ENCODE measurements at regions not wholly inside any gene's neighbourhood (a gene's known extent, or its start where the extent isn't known, plus 50 kb on each side); places are given as distances from the start of the nearest gene placed in this dataset.
"Not testable (repeated sequence)": the region's sequence is repeated elsewhere in the genome, so short reads cannot be mapped to it uniquely, and the experiment has no call there.

GRCh38 chr20:26216025-26216424, 519.4 kb upstream of the ZNF337 start:
- Histone ChIP-seq H3K4me2 (ENCODE audit: insufficient read depth, low read length) (no peak overlapping the region), H4K20me1 (ENCODE audit: insufficient read depth, low read length) (no peaks in the 10 kb centered on the region), H3K4me1 (ENCODE audit: insufficient read depth, low read length) (no peaks in the 10 kb centered on the region), H3K79me2 (ENCODE audit: insufficient read depth, low read length) (no peaks in the 10 kb centered on the region), H3K36me3 (ENCODE audit: insufficient read depth, low read length) (no peaks in the 10 kb centered on the region), H2AFZ (ENCODE audit: low read length) (no peak overlapping the region), H3K27ac (ENCODE audit: low read depth, low read length) (no peak overlapping the region), H3K9me3 (ENCODE audit: low read depth, low read length) (no peaks in the 10 kb centered on the region), H3K27me3 (ENCODE audit: insufficient read depth, low read length) (peaks cover 4% of the 10 kb centered on the region), H3K4me3 (ENCODE audit: insufficient read depth, low read length) (no peak overlapping the region)
- peak; percentile 21 for DNase-seq (ENCODE audit: insufficient read length, low spot score, missing footprints)
- TF ChIP-seq CTCF (IDR thresholded peaks at IDR 0.05; ENCODE audit: extremely low read depth, low read depth, low read length), result no peak

GRCh38 chr20:26214991-26215390, 518.3 kb upstream of the ZNF337 start:
- Histone ChIP-seq H3K4me1 (ENCODE audit: insufficient read depth, low read length) (no peaks in the 10 kb centered on the region), H3K4me2 (ENCODE audit: insufficient read depth, low read length) (no peak overlapping the region)
- DNase-seq (ENCODE audit: insufficient read length, low spot score, missing footprints), result no peak

GRCh38 chr20:26209171-26209941, 512.7 kb upstream of the ZNF337 start:
- Histone ChIP-seq H3K4me1 (ENCODE audit: insufficient read depth, low read length) (no peaks in the 10 kb centered on the region), H4K20me1 (ENCODE audit: insufficient read depth, low read length) (no peaks in the 10 kb centered on the region), H2AFZ (ENCODE audit: low read length) (no peak overlapping the region), H3K4me2 (ENCODE audit: insufficient read depth, low read length) (peak overlapping the region; percentile 32), H3K79me2 (ENCODE audit: insufficient read depth, low read length) (no peaks in the 10 kb centered on the region), H3K9me3 (ENCODE audit: low read depth, low read length) (no peaks in the 10 kb centered on the region), H3K27ac (ENCODE audit: low read depth, low read length) (no peak overlapping the region), H3K36me3 (ENCODE audit: insufficient read depth, low read length) (no peaks in the 10 kb centered on the region), H3K27me3 (ENCODE audit: insufficient read depth, low read length) (peaks cover 44% of the 10 kb centered on the region), H3K4me3 (ENCODE audit: insufficient read depth, low read length) (peak overlapping the region; percentile 35)
- peak; percentile 84 for DNase-seq (ENCODE audit: insufficient read length, low spot score, missing footprints)
- no peak for TF ChIP-seq CTCF (IDR thresholded peaks at IDR 0.05; ENCODE audit: extremely low read depth, low read depth, low read length)

More at GRCh38 chr20:26214991-26215390, 518.3 kb upstream of the ZNF337 start:
- Histone ChIP-seq H3K9me3 (ENCODE audit: low read depth, low read length) (no peaks in the 10 kb centered on the region), H3K79me2 (ENCODE audit: insufficient read depth, low read length) (no peaks in the 10 kb centered on the region), H3K36me3 (ENCODE audit: insufficient read depth, low read length) (no peaks in the 10 kb centered on the region), H4K20me1 (ENCODE audit: insufficient read depth, low read length) (no peaks in the 10 kb centered on the region), H3K27me3 (ENCODE audit: insufficient read depth, low read length) (peaks cover 5% of the 10 kb centered on the region), H3K27ac (ENCODE audit: low read depth, low read length) (no peak overlapping the region), H3K4me3 (ENCODE audit: insufficient read depth, low read length) (no peak overlapping the region), H2AFZ (ENCODE audit: low read length) (no peak overlapping the region)
- no peak for TF ChIP-seq CTCF (IDR thresholded peaks at IDR 0.05; ENCODE audit: extremely low read depth, low read depth, low read length)

- Histone ChIP-seq H3K79me2 (ENCODE audit: insufficient read depth, low read length) (no peaks in the 10 kb centered on the region), H3K4me1 (ENCODE audit: insufficient read depth, low read length) (no peaks in the 10 kb centered on the region), H4K20me1 (ENCODE audit: insufficient read depth, low read length) (no peaks in the 10 kb centered on the region), H3K4me2 (ENCODE audit: insufficient read depth, low read length) (peak overlapping the region; percentile 53), H3K27me3 (ENCODE audit: insufficient read depth, low read length) (peaks cover 44% of the 10 kb centered on the region), H3K4me3 (ENCODE audit: insufficient read depth, low read length) (peak overlapping the region; percentile 56), H2AFZ (ENCODE audit: low read length) (peak overlapping the region; percentile 56), H3K27ac (ENCODE audit: low read depth, low read length) (no peak overlapping the region), H3K9me3 (ENCODE audit: low read depth, low read length) (no peaks in the 10 kb centered on the region), H3K36me3 (ENCODE audit: insufficient read depth, low read length) (no peaks in the 10 kb centered on the region)
- DNase-seq (ENCODE audit: insufficient read length, low spot score, missing footprints), result peak; percentile 80
- no peak for TF ChIP-seq CTCF (IDR thresholded peaks at IDR 0.05; ENCODE audit: extremely low read depth, low read depth, low read length)
These were observed 511.8 kb upstream of the ZNF337 start for GRCh38 chr20:26208296-26209091.

GRCh38 chr20:26207967-26208295, 511.3 kb upstream of the ZNF337 start:
- not testable (repeated sequence) for H3K9me3 ChIP-seq (ENCODE audit: low read depth, low read length); H4K20me1 ChIP-seq (ENCODE audit: insufficient read depth, low read length); H3K36me3 ChIP-seq (ENCODE audit: insufficient read depth, low read length); H3K79me2 ChIP-seq (ENCODE audit: insufficient read depth, low read length); H3K4me1 ChIP-seq (ENCODE audit: insufficient read depth, low read length); H3K27ac ChIP-seq (ENCODE audit: low read depth, low read length); H2AFZ ChIP-seq (ENCODE audit: low read length)
- peak; percentile 41 for DNase-seq (ENCODE audit: insufficient read length, low spot score, missing footprints)
- peaks cover 44% of the 10 kb centered on the region for H3K27me3 ChIP-seq (ENCODE audit: insufficient read depth, low read length)
- H3K4me2 ChIP-seq (ENCODE audit: insufficient read depth, low read length), result peak overlapping the region; percentile 53
- peak overlapping the region; percentile 56 for H3K4me3 ChIP-seq (ENCODE audit: insufficient read depth, low read length)

All from osteoblast (primary cell).